ENCODE measurements at regions not wholly inside any gene's neighbourhood (a gene's known extent, or its start where the extent isn't known, plus 50 kb on each side); places are given as distances from the start of the nearest gene placed in this dataset.

DNA sequence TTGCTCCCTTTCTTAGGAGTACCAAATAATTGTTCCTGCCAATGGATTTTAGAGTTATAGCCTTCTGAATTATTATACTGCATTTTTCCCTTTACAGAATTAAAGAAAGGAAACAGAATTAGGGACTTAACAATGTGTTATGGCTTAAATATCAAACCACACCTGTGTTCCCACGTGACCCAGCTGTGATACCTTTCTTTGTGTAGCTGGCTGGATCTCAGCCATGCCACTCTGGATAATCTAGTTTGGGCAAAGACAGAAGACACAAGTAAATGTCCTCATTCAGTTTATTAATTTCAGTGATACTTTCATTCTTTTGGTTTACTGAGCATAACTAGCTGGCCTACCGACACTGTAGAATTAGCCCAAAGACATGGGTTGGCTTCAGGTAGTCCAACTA is 417.2 kb upstream of the ADAMTS16 start:
- no peak overlapping the region for H3K4me3 ChIP-seq
- no peaks in the 10 kb centered on the region for H3K27me3 ChIP-seq
- no peaks in the 10 kb centered on the region for H3K4me1 ChIP-seq
- H3K27ac ChIP-seq, result no peak overlapping the region
- TF ChIP-seq, protein P1, sequence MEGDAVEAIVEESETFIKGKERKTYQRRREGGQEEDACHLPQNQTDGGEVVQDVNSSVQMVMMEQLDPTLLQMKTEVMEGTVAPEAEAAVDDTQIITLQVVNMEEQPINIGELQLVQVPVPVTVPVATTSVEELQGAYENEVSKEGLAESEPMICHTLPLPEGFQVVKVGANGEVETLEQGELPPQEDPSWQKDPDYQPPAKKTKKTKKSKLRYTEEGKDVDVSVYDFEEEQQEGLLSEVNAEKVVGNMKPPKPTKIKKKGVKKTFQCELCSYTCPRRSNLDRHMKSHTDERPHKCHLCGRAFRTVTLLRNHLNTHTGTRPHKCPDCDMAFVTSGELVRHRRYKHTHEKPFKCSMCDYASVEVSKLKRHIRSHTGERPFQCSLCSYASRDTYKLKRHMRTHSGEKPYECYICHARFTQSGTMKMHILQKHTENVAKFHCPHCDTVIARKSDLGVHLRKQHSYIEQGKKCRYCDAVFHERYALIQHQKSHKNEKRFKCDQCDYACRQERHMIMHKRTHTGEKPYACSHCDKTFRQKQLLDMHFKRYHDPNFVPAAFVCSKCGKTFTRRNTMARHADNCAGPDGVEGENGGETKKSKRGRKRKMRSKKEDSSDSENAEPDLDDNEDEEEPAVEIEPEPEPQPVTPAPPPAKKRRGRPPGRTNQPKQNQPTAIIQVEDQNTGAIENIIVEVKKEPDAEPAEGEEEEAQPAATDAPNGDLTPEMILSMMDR (IDR thresholded peaks at IDR 0.05), result no peak
- H3K36me3 ChIP-seq, result no peaks in the 10 kb centered on the region
- DNase-seq (ENCODE audit: low spot score in 2 of 2), result no peak
- intact Hi-C loops (cut with DNase I), result no loop called here
- H3K9me3 ChIP-seq, result no peaks in the 10 kb centered on the region

DNA sequence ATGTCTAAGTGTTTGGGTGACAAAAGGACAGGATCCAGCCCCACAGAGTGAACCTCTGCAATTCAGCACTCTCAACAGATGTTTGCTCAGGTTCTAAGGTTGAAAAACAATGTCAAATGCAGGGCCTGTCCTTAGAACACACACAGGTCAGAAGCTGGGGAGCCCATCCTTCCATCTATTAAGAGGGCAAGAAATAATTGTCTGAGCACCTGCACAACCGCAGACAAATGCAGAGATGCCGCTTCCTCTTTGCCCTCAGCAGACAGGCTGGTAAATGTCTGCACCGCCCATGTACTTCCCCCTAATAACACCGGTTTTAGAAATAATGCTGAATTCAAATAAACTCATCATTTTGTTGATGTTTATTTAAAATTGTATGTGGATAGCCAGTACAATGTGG is 414.5 kb upstream of the ADAMTS16 start:
- Histone ChIP-seq H3K4me1 (no peaks in the 10 kb centered on the region), H3K27me3 (no peaks in the 10 kb centered on the region), H3K9me3 (no peaks in the 10 kb centered on the region), H3K4me3 (no peak overlapping the region), H3K36me3 (no peaks in the 10 kb centered on the region), H3K27ac (no peak overlapping the region)
- TF ChIP-seq, protein P1 (IDR thresholded peaks at IDR 0.05), result no peak
- no peak for DNase-seq (ENCODE audit: low spot score in 2 of 2)
- intact Hi-C loops (cut with DNase I), result no loop called here

DNA sequence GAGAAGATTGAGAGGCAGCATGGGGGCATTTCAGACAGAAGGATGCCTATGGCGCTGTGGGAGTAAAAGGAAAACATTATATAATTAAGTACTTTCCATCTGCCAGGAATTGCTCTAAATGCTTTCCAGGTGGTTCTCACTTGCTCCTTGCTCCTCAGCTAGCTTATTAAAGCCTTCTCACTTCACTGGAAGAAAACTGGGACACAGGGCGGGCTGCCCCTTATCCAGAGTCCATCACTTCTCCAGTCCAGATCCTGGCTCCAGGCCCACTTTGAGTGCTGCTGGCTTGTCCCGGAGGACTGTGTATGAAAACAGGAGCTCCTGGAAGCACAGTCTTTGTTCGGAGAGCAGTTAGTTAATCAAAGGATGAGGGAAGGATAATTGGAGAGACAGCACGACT is 409.9 kb upstream of the ADAMTS16 start:
- Histone ChIP-seq H3K27ac (no peak overlapping the region), H3K4me3 (no peak overlapping the region), H3K4me1 (no peaks in the 10 kb centered on the region), H3K27me3 (no peaks in the 10 kb centered on the region), H3K36me3 (no peaks in the 10 kb centered on the region), H3K9me3 (no peaks in the 10 kb centered on the region)
- DNase-seq (ENCODE audit: low spot score in 2 of 2), result no peak
- TF ChIP-seq, protein P1 (IDR thresholded peaks at IDR 0.05), result no peak
- intact Hi-C loops (cut with DNase I), result no loop called here

DNA sequence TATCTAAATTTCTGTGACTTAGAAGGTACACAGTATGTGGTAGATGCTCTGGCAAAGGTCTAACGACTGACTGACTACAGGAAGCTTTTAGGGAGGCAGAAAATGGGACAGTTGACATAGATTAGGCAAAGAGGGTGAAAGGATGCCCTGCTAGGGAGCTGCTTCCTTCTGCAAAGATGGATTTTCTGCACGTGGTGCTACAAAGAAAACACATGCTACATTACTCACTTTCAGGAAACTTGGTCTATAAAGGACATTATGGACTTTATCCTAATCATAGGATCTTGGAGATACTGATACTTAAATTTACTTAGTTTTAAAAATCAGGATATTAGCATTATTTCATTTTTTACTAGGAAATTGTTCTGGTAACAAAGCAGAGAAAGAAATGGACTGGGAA is 405.8 kb upstream of the ADAMTS16 start:
- H3K27me3 ChIP-seq, result no peaks in the 10 kb centered on the region
- TF ChIP-seq, protein P1 (IDR thresholded peaks at IDR 0.05), result no peak
- no peak for DNase-seq (ENCODE audit: low spot score in 2 of 2)
- H3K36me3 ChIP-seq, result no peaks in the 10 kb centered on the region
- H3K4me1 ChIP-seq, result no peaks in the 10 kb centered on the region
- H3K4me3 ChIP-seq, result no peak overlapping the region
- H3K9me3 ChIP-seq, result no peaks in the 10 kb centered on the region
- no peak overlapping the region for H3K27ac ChIP-seq
- intact Hi-C loops (cut with DNase I), result no loop called here

DNA sequence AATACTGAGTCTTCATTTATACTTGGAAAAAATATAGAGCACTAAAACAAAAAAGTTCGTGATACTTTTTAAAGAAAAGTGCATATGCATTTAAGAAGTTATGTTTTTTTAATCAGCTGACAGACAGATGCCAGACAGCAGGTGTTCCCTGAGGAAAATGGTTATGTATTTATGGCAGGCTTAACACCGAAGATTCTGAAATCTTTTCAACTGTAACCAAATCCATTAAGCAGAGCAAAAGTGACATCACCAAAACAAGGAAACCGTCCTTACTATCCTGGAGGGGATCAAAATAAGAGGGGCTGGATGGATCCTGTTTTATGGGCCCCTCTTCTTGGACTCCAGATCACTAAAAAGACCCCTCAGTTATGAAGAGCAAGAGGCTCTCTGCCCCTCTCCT is 404.9 kb upstream of the ADAMTS16 start:
- DNase-seq (ENCODE audit: low spot score in 2 of 2), result no peak
- no peaks in the 10 kb centered on the region for H3K9me3 ChIP-seq
- TF ChIP-seq, protein P1 (IDR thresholded peaks at IDR 0.05), result no peak
- no peak overlapping the region for H3K27ac ChIP-seq
- H3K36me3 ChIP-seq, result no peaks in the 10 kb centered on the region
- intact Hi-C loops (cut with DNase I), result no loop called here
- no peaks in the 10 kb centered on the region for H3K4me1 ChIP-seq
- no peaks in the 10 kb centered on the region for H3K27me3 ChIP-seq
- no peak overlapping the region for H3K4me3 ChIP-seq

DNA sequence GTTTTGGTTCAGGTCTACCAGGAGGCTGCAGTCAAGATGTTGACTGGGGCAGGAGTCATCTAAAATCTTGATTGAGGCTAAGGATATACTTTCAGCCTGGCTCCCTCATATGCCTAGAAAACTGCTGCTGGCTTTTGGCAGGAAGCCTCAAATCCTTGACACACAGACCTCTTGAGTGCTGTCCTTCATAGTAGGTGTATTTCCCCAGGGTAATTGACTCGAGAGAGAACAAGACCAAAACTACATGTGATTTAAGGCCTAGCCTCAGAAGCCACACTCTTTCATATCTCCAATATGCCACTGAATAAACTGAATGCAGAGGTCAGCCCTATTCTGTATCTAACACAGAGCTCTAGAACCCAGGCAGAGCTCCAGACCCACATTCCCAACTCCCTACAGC is 402.3 kb upstream of the ADAMTS16 start:
- Histone ChIP-seq H3K4me1 (no peaks in the 10 kb centered on the region), H3K27me3 (no peaks in the 10 kb centered on the region), H3K9me3 (no peaks in the 10 kb centered on the region), H3K27ac (no peak overlapping the region), H3K4me3 (no peak overlapping the region), H3K36me3 (no peaks in the 10 kb centered on the region)
- TF ChIP-seq, protein P1 (IDR thresholded peaks at IDR 0.05), result no peak
- no peak for DNase-seq (ENCODE audit: low spot score in 2 of 2)
- intact Hi-C loops (cut with DNase I), result no loop called here
